CD14-positive monocyte (primary cell): ENCODE measurements at regions not wholly inside any gene's neighbourhood (a gene's known extent, or its start where the extent isn't known, plus 50 kb on each side); places are given as distances from the start of the nearest gene placed in this dataset.

Experiments used
- DNase-seq, 3 donors: peaks; one replicate each; pipeline ENCODE4 v3.0.0-alpha.2; 2011 to 2022
- H2AFZ ChIP-seq: 2 replicates; pipeline ENCODE4 v1.6.0; 2012; ENCODE audit warnings: mild to moderate bottlenecking, low read depth, low read length, inconsistent platforms; ENCODE audit not compliant: insufficient read depth, poor library complexity, severe bottlenecking
- H3K27ac ChIP-seq, 2 donors: 1 replicate in 1 of 2; 2 replicates in 1 of 2; pipeline ENCODE4 v1.5.1; 2012 to 2013; ENCODE audit warnings: low read length in 2 of 2, control low read depth in 1 of 2, inconsistent platforms in 1 of 2, low read depth in 1 of 2, mild to moderate bottlenecking in 1 of 2
- H3K27me3 ChIP-seq, 2 donors: one replicate each; pipeline versions ENCODE4 v1.6.0 to v1.6.1; 2011 to 2013; ENCODE audit warnings: low read length in 2 of 2; ENCODE audit not compliant: control insufficient read depth in 2 of 2, insufficient read depth in 2 of 2
- H3K36me3 ChIP-seq, 2 donors: replicated peaks in 1 of 2; 1 replicate in 1 of 2; 2 replicates in 1 of 2; pipeline versions ENCODE4 v1.5.1 to v1.6.1; 2012 to 2013; ENCODE audit warnings: low read length in 2 of 2, control low read depth in 1 of 2, inconsistent platforms in 1 of 2, mild to moderate bottlenecking in 1 of 2; ENCODE audit not compliant: insufficient read depth in 2 of 2, control insufficient read depth in 1 of 2
- H3K4me1 ChIP-seq, 2 donors: 1 replicate in 1 of 2; 2 replicates in 1 of 2; pipeline versions ENCODE4 v1.5.1 to v1.6.1; 2012 to 2013; ENCODE audit warnings: low read length in 2 of 2, control low read depth in 1 of 2, inconsistent platforms in 1 of 2, mild to moderate bottlenecking in 1 of 2, moderate library complexity in 1 of 2; ENCODE audit not compliant: insufficient read depth in 2 of 2, control insufficient read depth in 1 of 2
- H3K4me2 ChIP-seq: replicated peaks from 2 replicates; pipeline ENCODE3; 2012; ENCODE audit warnings: low read length, moderate library complexity, mild to moderate bottlenecking; ENCODE audit not compliant: poor library complexity, severe bottlenecking; ENCODE audit errors: extremely low read depth
- H3K4me3 ChIP-seq, 3 experiments: fragments of 200-600 bp in 1 of 3; sonication (generic) in 1 of 3; replicated peaks in 1 of 3; 1 replicate in 2 of 3; 2 replicates in 1 of 3; pipeline ENCODE4 v1.5.1; 2011 to 2013; ENCODE audit warnings: low read length in 3 of 3, mild to moderate bottlenecking in 3 of 3, control low read depth in 2 of 3, low read depth in 2 of 3, inconsistent platforms in 1 of 3, moderate library complexity in 1 of 3
- H3K79me2 ChIP-seq: 2 replicates; pipeline ENCODE4 v1.6.0; 2012; ENCODE audit warnings: mild to moderate bottlenecking, control low read depth, inconsistent platforms, low read length, moderate library complexity; ENCODE audit not compliant: insufficient read depth
- H3K9ac ChIP-seq: 2 replicates; pipeline ENCODE4 v1.6.0; 2017; ENCODE audit warnings: low read length, mild to moderate bottlenecking; ENCODE audit not compliant: insufficient read depth, poor library complexity, severe bottlenecking
- H3K9me3 ChIP-seq, 2 donors: replicated peaks in 1 of 2; 1 replicate in 1 of 2; 2 replicates in 1 of 2; pipeline versions ENCODE4 v1.5.1 to v1.6.1; 2012 to 2013; ENCODE audit warnings: low read length in 2 of 2, control low read depth in 1 of 2; ENCODE audit not compliant: control insufficient read depth in 1 of 2, insufficient read depth in 1 of 2
- H4K20me1 ChIP-seq: 2 replicates; pipeline ENCODE4 v1.6.0; 2012; ENCODE audit warnings: mild to moderate bottlenecking, low read length, control low read depth, moderate library complexity; ENCODE audit not compliant: insufficient read depth
- H3K27ac Mint-ChIP-seq, 7 donors: one replicate each; pipeline ENCODE4 v1.8.0; 2020; ENCODE audit warnings: mild to moderate bottlenecking in 7 of 7, mixed read lengths in 7 of 7, moderate library complexity in 6 of 7, inconsistent platforms in 2 of 7
- H3K27me3 Mint-ChIP-seq, 3 donors: one replicate each; pipeline ENCODE4 v1.8.0; 2021 to 2022; ENCODE audit warnings: low read depth in 3 of 3, mild to moderate bottlenecking in 3 of 3, mixed read lengths in 3 of 3, moderate library complexity in 3 of 3, inconsistent platforms in 1 of 3
- H3K36me3 Mint-ChIP-seq, 2 donors: one replicate each; pipeline ENCODE4 v1.8.0; 2020; ENCODE audit warnings: mixed read lengths in 2 of 2, inconsistent platforms in 1 of 2, mild to moderate bottlenecking in 1 of 2
- H3K4me1 Mint-ChIP-seq: one replicate; pipeline ENCODE4 v1.8.0; 2020; ENCODE audit warnings: mild to moderate bottlenecking, mixed read lengths
- H3K4me3 Mint-ChIP-seq, 2 donors: one replicate each; pipeline ENCODE4 v1.8.0; 2020; ENCODE audit warnings: mild to moderate bottlenecking in 2 of 2, mixed read lengths in 2 of 2, moderate library complexity in 1 of 2
- H3K9me3 Mint-ChIP-seq, 7 donors: one replicate each; pipeline ENCODE4 v1.8.0; 2020 to 2022; ENCODE audit warnings: mixed read lengths in 7 of 7, mild to moderate bottlenecking in 6 of 7, moderate library complexity in 6 of 7, inconsistent platforms in 2 of 7
- CTCF ChIP-seq: fragments of 200-600 bp; IDR thresholded peaks from one replicate; pipeline ENCODE4 v1.8.0; 2022; ENCODE audit warnings: antibody characterized with exemption, mild to moderate bottlenecking
- WGBS: methylation state at CpG from one replicate; pipeline ENCODE4 v1.1.5; 2013; ENCODE audit warnings: missing lambda C conversion rate; ENCODE audit not compliant: insufficient coverage; 5-methylcytosine and 5-hydroxymethylcytosine counted together
- intact Hi-C, 2 donors: fragments of 100-400 bp; cut with micrococcal nuclease; formaldehyde crosslinking; loops; one replicate each; pipeline versions ENCODE4 v1.15.0 to v1.15.1; 2023

GRCh38 chr2:237024255-237024654 is 61.4 kb upstream of the COPS8 start:
- H3K4me2 ChIP-seq: no peak overlapping the region
- H3K9ac ChIP-seq: no peak overlapping the region
- H3K27me3 Mint-ChIP-seq: peaks cover 11 to 14% (median 12%) of the 10 kb centered on the region in 3 donors
- H3K36me3 Mint-ChIP-seq: no peaks in the 10 kb centered on the region
- TF ChIP-seq CTCF: no peak
- H3K27ac ChIP-seq: no peak overlapping the region
- H3K4me1 ChIP-seq: no peaks in the 10 kb centered on the region
- DNase-seq: no peak
- H3K27me3 ChIP-seq: no peaks in the 10 kb centered on the region
- peaks cover 0 to 8% (median 8%) of the 10 kb centered on the region in 7 donors for H3K9me3 Mint-ChIP-seq
- H3K36me3 ChIP-seq: no peaks in the 10 kb centered on the region
- peaks cover 4 to 5% of the 10 kb centered on the region in 2 donors for H3K9me3 ChIP-seq
- no peak overlapping the region for H3K4me3 Mint-ChIP-seq
- H3K4me3 ChIP-seq: no peak overlapping the region
- H3K27ac Mint-ChIP-seq: peak overlapping the region in 1 of 7 donors; percentile 5
- intact Hi-C loops: loop anchor here in 1 of 2 donors (5.0 kb wide), 1 partner anchor 52 kb away; no protein-coding TSS in a partner anchor
- no peaks in the 10 kb centered on the region for H4K20me1 ChIP-seq
- H2AFZ ChIP-seq: no peak overlapping the region
- H3K79me2 ChIP-seq: no peaks in the 10 kb centered on the region
- H3K4me1 Mint-ChIP-seq: peaks cover 11% of the 10 kb centered on the region

- H2AFZ ChIP-seq: no peak overlapping the region
- intact Hi-C loops: loop anchor here in 1 of 2 donors (5.0 kb wide), 2 partner anchors 153 to 513 kb away; no protein-coding TSS in a partner anchor
- peaks cover 11 to 14% (median 12%) of the 10 kb centered on the region in 3 donors for H3K27me3 Mint-ChIP-seq
- peaks cover 5% of the 10 kb centered on the region for H3K4me1 Mint-ChIP-seq
- peaks cover 0 to 8% (median 8%) of the 10 kb centered on the region in 7 donors for H3K9me3 Mint-ChIP-seq
- no peaks in the 10 kb centered on the region for H4K20me1 ChIP-seq
- peak; percentile 44 to 84 (median 45) for DNase-seq
- peaks cover 4 to 5% of the 10 kb centered on the region in 2 donors for H3K9me3 ChIP-seq
- no peak overlapping the region for H3K27ac Mint-ChIP-seq
- 84% methylated on average over 10 of the region's 10 CpGs for WGBS
- H3K27me3 ChIP-seq: no peaks in the 10 kb centered on the region
- no peak overlapping the region for H3K4me3 Mint-ChIP-seq
- H3K9ac ChIP-seq: no peak overlapping the region
- H3K36me3 ChIP-seq: no peaks in the 10 kb centered on the region
- no peak overlapping the region for H3K27ac ChIP-seq
- no peaks in the 10 kb centered on the region for H3K36me3 Mint-ChIP-seq
- no peaks in the 10 kb centered on the region for H3K4me1 ChIP-seq
- no peak for TF ChIP-seq CTCF
- no peak overlapping the region for H3K4me2 ChIP-seq
- H3K4me3 ChIP-seq: no peak overlapping the region
- no peaks in the 10 kb centered on the region for H3K79me2 ChIP-seq
Observed at GRCh38 chr2:237025090-237025865, 60.4 kb upstream of the COPS8 start.
